CD4-positive, alpha-beta T cell (primary cell): ENCODE measurements at regions not wholly inside any gene's neighbourhood (a gene's known extent, or its start where the extent isn't known, plus 50 kb on each side); places are given as distances from the start of the nearest gene placed in this dataset.

Experiments
- ATAC-seq: fragments of 200-7000 bp; cut with Tn5 transposase; one replicate; pipeline ENCODE4 v1.10.0; 2022; ENCODE audit warnings: mild to moderate bottlenecking; ENCODE audit not compliant: poor library complexity
- CTCF ChIA-PET: fragments of 350-600 bp; sonication (Branson Sonifier 250); formaldehyde crosslinking; loops from one replicate; lab custom pipeline; 2021; ENCODE audit warnings: antibody characterized with exemption, inconsistent platforms; lab: Charles Lee
- POLR2A ChIA-PET: fragments of 350-600 bp; sonication (Branson Sonifier 250); formaldehyde crosslinking; loops from one replicate; lab custom pipeline; 2021; ENCODE audit warnings: antibody characterized with exemption, inconsistent platforms; lab: Charles Lee
- DNase-seq, 14 experiments: peaks; one replicate each; pipeline ENCODE4 v3.0.0-alpha.2; 2013 to 2020; ENCODE audit warnings: mixed read lengths in 2 of 14
- H3K27ac ChIP-seq, 2 donors: one replicate each; pipeline versions ENCODE4 v1.5.1 to v1.7.0; 2013; ENCODE audit warnings: low read length in 2 of 2, low read depth in 1 of 2, mild to moderate bottlenecking in 1 of 2
- H3K27me3 ChIP-seq, 2 experiments: 1 replicate in 1 of 2; 2 replicates in 1 of 2; pipeline versions ENCODE4 v1.6.1 to v1.7.0; 2013; ENCODE audit warnings: low read length in 2 of 2, control low read depth in 1 of 2, mild to moderate bottlenecking in 1 of 2, moderate library complexity in 1 of 2; ENCODE audit not compliant: insufficient read depth in 2 of 2, control insufficient read depth in 1 of 2
- H3K36me3 ChIP-seq: one replicate; pipeline ENCODE4 v1.6.1; 2013; ENCODE audit warnings: low read length, control low read depth; ENCODE audit not compliant: insufficient read depth
- H3K4me1 ChIP-seq: one replicate; pipeline ENCODE4 v1.6.1; 2013; ENCODE audit warnings: low read length, control low read depth; ENCODE audit not compliant: insufficient read depth
- H3K4me3 ChIP-seq: one replicate; pipeline ENCODE4 v1.5.1; 2013; ENCODE audit warnings: mild to moderate bottlenecking, low read length, moderate library complexity
- H3K9me3 ChIP-seq, 2 experiments: 1 replicate in 1 of 2; 2 replicates in 1 of 2; pipeline versions ENCODE4 v1.6.1 to v1.7.0; 2013; ENCODE audit warnings: low read length in 2 of 2, mild to moderate bottlenecking in 2 of 2, control low read depth in 1 of 2, moderate library complexity in 1 of 2; ENCODE audit not compliant: control insufficient read depth in 1 of 2, insufficient read depth in 1 of 2
- H3K27ac Mint-ChIP-seq: one replicate; pipeline ENCODE4 v1.8.0; 2020; ENCODE audit warnings: mixed read lengths
- H3K27me3 Mint-ChIP-seq: one replicate; pipeline ENCODE4 v1.8.0; 2021; ENCODE audit warnings: mixed read lengths
- H3K36me3 Mint-ChIP-seq: one replicate; pipeline ENCODE4 v1.8.0; 2021; ENCODE audit warnings: low read depth, mixed read lengths
- H3K4me1 Mint-ChIP-seq: one replicate; pipeline ENCODE4 v1.8.0; 2021; ENCODE audit warnings: low read depth, mixed read lengths
- H3K4me3 Mint-ChIP-seq: one replicate; pipeline ENCODE4 v1.8.0; 2020; ENCODE audit warnings: mild to moderate bottlenecking, mixed read lengths
- H3K9me3 Mint-ChIP-seq: one replicate; pipeline ENCODE4 v1.8.0; 2020; ENCODE audit warnings: mixed read lengths
- CTCF ChIP-seq: fragments of 200-600 bp; IDR thresholded peaks from one replicate; pipeline ENCODE4 v1.8.0; 2022; ENCODE audit warnings: antibody characterized with exemption, mild to moderate bottlenecking
- intact Hi-C, 2 experiments: fragments of 100-400 bp; cut with DNase I in 1 of 2; cut with micrococcal nuclease in 1 of 2; formaldehyde crosslinking; loops; one replicate each; pipeline versions ENCODE4 v1.15.1 to v1.9.0; 2023 to 2025; cut with DNase I, micrococcal nuclease

DNA sequence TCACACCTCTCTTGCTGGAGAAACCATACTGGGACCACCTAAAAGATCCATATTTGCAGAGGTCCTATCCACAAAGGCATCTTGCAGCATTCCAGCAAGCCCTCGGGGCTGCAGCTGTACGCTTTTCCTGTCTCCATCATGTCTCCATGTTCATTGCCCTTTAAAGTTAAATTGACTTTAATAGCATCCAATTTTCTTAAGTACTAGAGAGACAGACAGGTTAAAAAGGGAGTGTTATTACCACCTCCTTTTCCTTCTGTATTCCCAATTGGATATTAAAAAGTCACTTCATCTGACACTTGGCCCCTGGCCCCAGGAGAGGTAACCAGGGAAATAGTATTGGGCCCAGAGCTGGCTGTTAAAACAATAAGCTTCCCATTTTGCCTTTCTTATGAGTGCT is 178.6 kb downstream of the UNC5CL start:
- POLR2A ChIA-PET, result no interaction called here
- H3K9me3 Mint-ChIP-seq, result no peaks in the 10 kb centered on the region

GRCh38 chr6:40856271-40856670 is 182.8 kb downstream of the UNC5CL start:
- no peak for TF ChIP-seq CTCF
- Histone ChIP-seq H3K27ac (no peak overlapping the region), H3K36me3 (no peaks in the 10 kb centered on the region), H3K9me3 (no peaks in the 10 kb centered on the region), H3K27me3 (peaks cover 0 to 3% of the 10 kb centered on the region in 2 experiments), H3K4me1 (no peaks in the 10 kb centered on the region), H3K4me3 (no peak overlapping the region)
- Mint-ChIP-seq H3K4me1 (no peaks in the 10 kb centered on the region), H3K27ac (no peak overlapping the region), H3K36me3 (no peaks in the 10 kb centered on the region), H3K9me3 (no peaks in the 10 kb centered on the region), H3K27me3 (peaks cover 15% of the 10 kb centered on the region), H3K4me3 (no peak overlapping the region)
- ATAC-seq (no peak), DNase-seq (no peak)
- CTCF ChIA-PET, result no interaction called here
- POLR2A ChIA-PET, result no interaction called here
- intact Hi-C loops, result no loop called here

More for the DNA sequence above, 178.6 kb downstream of the UNC5CL start:
- intact Hi-C loops, result no loop called here
- Mint-ChIP-seq H3K27ac (no peak overlapping the region), H3K4me3 (no peak overlapping the region), H3K27me3 (peaks cover 15% of the 10 kb centered on the region), H3K36me3 (no peaks in the 10 kb centered on the region), H3K4me1 (no peaks in the 10 kb centered on the region)
- no peaks in the 10 kb centered on the region for H3K4me1 ChIP-seq
- no peak overlapping the region for H3K4me3 ChIP-seq
- no peak for TF ChIP-seq CTCF
- no peak for DNase-seq
- H3K36me3 ChIP-seq, result no peaks in the 10 kb centered on the region
- no peaks in the 10 kb centered on the region for H3K9me3 ChIP-seq
- CTCF ChIA-PET, result no interaction called here
- no peak for ATAC-seq
- peaks cover 0 to 3% of the 10 kb centered on the region in 2 experiments for H3K27me3 ChIP-seq
- no peak overlapping the region for H3K27ac ChIP-seq

DNA sequence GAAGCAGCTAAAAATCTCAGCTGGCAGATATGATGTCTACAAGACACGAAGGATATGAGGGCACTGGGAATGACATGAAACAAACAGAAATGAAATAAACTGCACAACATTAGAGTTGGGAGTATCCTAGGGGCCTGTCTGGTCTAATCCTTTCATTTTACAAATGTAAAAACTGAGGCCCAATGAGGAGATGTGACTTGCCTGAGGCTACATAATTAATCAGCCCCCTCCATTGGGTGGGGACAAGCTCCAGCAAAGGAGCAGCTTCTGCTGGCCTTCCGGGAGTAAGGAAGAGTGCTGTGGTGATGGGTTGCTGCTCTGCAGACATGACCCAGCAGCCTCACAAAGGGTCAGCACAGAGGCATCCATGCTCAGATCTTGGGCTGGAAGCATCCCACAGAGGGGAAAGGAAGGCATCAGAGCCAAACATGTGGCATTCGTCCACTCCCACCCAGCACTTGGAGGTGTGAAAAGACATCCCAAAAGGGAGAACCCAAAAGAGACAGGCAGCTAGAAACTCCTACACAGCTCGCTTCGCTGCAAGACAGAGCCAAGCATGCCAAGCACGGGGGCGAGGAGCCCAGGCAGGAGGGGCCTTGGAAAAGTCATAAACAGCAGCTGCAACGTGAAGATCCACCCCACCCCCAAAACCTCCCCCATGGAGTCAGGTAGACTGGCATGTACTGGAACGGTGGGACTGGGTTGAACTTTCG is 183.7 kb downstream of the UNC5CL start:
- Histone ChIP-seq H3K36me3 (no peaks in the 10 kb centered on the region), H3K27ac (no peak overlapping the region), H3K4me1 (no peaks in the 10 kb centered on the region), H3K4me3 (no peak overlapping the region), H3K9me3 (no peaks in the 10 kb centered on the region), H3K27me3 (peaks cover 0 to 3% of the 10 kb centered on the region in 2 experiments)
- Mint-ChIP-seq H3K36me3 (no peaks in the 10 kb centered on the region), H3K4me1 (no peaks in the 10 kb centered on the region), H3K9me3 (no peaks in the 10 kb centered on the region), H3K27me3 (peaks cover 15% of the 10 kb centered on the region), H3K4me3 (no peak overlapping the region), H3K27ac (no peak overlapping the region)
- ChIA-PET CTCF (no interaction called here), POLR2A (no interaction called here)
- ATAC-seq (no peak), DNase-seq (no peak)
- intact Hi-C loops, result no loop called here
- TF ChIP-seq CTCF, result no peak
